DMS 273 (cell line): ENCODE measurements at regions not wholly inside any gene's neighbourhood (a gene's known extent, or its start where the extent isn't known, plus 50 kb on each side); places are given as distances from the start of the nearest gene placed in this dataset.

Experiments used
- DNase-seq: peaks from one replicate; lab custom pipeline; 2025; ENCODE audit not compliant: unreplicated experiment; lab: John Stamatoyannopoulos, UW

DNA sequence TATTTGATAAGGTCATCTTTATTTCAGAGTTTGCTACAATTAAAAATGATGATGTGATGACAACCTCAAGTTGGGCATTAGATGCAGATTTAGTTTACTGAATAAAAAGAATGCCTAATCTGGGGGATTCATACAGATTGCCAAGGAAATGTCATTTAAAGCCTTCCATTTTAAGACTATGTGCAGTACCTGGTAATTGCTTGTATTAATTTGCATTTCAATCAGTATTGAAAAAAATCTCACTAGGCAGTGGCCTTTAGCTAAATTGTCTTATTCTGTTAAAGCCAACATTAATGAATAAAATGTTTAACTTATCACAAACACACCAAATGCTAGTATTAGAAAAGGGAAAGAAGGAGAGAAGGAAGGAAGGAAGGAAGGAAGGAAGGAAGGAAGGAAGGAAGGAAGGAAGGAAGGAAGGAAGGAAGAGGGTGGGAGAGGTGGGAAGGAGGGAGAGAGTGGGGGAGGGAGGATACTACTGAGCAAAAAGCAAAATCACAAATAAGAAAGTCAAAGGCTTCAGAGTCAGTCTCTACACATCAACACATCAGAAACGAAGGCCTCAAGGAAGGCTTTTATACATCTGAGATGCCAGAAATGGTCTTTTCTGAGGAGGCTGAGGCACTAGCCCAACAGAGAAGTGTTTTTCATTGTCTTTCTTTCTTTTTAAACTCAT lies 271.1 kb upstream of the CLEC14A start:
- no peak for DNase-seq

GRCh38 chr14:38524636-38525509 lies 269.0 kb upstream of the CLEC14A start:
- DNase-seq: no peak

GRCh38 chr14:38522724-38523123 lies 266.8 kb upstream of the CLEC14A start:
- no peak for DNase-seq

DNA sequence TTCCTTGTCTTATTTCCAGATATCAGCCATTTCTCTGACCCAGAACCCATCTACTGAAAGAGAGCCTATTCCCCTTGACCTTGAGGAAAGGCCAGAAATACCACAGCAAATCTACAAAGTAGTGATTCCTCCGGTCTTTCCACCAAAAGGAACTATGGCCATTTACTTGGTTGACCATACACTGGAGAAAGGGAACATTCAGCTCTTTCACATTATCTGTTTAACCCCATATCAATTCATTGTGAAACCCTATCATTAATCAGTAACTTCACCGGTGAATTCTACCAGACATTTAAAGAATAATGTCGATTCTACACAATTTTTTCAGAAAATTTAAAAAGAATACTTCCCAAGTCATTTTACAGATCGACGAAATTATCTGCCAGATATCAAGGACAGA lies 265.7 kb upstream of the CLEC14A start:
- no peak for DNase-seq

DNA sequence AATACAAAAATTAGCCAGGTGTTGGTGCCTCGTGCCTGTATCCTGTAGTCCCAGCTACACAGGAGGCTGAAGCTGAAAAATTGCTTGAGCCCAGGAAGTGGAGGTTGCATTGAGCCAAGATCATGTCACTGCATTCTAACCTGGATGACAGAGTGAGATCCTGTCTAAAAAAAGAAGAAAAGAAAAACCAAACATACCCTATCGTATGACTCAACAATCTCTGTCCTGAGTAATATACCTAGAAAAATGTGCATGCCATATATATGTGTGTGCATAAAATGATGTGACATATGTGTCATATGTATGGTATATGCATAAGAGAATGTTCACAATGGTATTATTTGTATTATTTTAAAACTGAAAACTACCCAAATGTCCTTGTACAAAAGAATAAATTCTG lies 261.5 kb upstream of the CLEC14A start:
- no peak for DNase-seq

DNA sequence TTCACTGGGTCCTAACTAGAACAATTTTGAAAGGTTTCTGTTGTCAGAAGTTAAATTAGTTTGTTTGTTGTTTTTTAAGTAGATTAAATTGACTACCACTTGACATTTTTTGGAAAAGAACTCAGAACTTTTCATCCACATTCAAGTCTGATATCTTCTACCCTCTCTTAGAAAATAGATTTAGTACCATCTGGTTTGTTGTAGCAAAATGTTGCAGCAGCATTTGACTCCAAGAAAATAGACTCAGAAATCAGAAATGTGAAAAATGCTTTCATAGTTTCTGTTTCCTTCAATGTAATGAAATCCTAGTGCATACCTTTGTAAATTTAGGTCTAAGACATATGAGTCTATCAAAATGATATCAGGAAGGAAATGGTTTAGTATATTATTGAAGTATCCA lies 256.3 kb upstream of the CLEC14A start:
- no peak for DNase-seq

GRCh38 chr14:38507299-38507698 lies 251.4 kb upstream of the CLEC14A start:
- DNase-seq: no peak

DNA sequence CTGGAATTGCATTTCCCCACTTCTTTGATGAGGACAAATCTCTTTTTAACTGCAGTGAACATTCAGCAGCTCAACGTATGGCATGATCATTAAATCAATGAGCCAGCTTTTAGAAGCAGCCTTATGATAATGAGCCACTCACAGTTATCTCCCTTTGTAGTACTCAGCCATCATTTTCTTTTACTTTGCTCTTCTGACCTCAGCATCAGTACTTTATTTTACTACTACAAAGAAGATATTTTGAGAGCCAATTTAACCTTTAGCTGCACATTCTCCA lies 250.0 kb upstream of the CLEC14A start:
- DNase-seq: no peak

DNA sequence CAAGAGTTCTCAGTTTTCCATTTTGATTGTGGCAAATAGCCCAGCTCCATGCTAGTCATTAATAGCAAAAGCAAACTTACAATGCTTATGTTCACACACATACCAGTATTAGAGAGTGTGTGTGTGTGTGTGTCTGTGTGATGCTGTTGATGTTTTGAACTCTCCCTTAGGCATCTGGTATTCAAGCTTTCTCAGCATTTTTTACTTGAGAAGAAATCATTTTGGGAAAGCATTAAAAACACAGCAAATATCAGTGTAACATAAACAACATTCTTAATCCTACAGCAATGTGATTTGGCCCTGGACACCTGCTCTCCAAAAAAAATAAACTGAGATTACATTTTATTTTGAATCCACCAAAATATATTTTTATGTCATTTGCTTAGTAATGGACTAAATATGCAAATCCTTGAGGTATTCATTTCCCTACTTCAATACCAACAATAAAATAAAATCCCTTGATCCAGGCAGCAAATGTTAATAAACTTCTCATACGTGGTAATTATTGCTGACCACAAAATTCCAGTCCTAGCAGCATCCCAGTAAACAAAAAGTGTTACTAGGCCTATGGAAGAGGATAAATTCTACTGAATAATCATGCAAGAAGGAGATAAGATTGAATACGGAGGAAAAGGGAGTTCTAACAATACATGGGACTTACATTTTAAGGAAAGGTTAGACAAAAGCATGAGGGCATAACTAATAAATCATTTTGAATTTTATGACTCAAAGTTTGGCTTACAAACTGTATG lies 249.5 kb upstream of the CLEC14A start:
- no peak for DNase-seq

DNA sequence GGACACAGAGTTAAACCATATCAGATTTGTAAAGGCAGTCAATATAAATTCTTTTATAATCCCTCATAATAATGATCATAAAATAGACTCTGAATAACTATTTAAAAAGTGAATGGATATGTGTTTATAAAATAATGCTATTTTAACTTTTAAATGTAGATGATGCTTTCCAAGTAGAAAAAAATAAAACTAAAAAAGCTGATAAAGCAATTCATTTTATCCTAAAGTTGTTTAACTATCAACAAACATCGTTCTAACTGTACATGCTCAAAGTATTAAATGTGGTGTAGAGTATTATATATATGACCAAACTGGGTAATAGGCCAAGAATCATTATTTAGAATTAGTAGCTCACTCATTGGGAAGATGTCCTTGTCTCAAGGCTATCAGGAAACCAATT lies 248.3 kb upstream of the CLEC14A start:
- no peak for DNase-seq

- no peak for DNase-seq
Measured at GRCh38 chr14:38502239-38502638, 246.3 kb upstream of the CLEC14A start.

GRCh38 chr14:38500125-38500524 lies 244.2 kb upstream of the CLEC14A start:
- no peak for DNase-seq

DNA sequence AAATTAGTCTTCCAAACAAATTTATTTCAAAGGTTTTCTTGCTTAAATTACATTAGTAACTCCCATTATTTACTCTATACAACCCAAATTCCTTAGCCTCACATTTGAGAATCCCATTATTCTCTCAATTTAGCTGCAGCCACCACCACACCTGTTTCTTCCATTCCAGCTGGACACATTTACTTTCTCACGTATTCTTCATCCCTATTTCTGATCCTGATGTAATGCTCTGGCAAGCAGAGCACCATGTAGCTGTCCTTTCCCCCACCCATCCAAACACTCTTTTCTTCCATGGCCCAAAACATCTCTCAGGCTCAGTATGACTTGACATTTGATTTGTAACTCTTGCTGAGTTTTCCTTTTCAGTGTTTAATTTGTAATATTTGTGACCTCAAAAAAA lies 240.2 kb upstream of the CLEC14A start:
- no peak for DNase-seq

- DNase-seq: no peak
Measured at GRCh38 chr14:38490273-38490672, 234.4 kb upstream of the CLEC14A start.

GRCh38 chr14:38485026-38485425 lies 229.1 kb upstream of the CLEC14A start:
- DNase-seq: no peak

DNA sequence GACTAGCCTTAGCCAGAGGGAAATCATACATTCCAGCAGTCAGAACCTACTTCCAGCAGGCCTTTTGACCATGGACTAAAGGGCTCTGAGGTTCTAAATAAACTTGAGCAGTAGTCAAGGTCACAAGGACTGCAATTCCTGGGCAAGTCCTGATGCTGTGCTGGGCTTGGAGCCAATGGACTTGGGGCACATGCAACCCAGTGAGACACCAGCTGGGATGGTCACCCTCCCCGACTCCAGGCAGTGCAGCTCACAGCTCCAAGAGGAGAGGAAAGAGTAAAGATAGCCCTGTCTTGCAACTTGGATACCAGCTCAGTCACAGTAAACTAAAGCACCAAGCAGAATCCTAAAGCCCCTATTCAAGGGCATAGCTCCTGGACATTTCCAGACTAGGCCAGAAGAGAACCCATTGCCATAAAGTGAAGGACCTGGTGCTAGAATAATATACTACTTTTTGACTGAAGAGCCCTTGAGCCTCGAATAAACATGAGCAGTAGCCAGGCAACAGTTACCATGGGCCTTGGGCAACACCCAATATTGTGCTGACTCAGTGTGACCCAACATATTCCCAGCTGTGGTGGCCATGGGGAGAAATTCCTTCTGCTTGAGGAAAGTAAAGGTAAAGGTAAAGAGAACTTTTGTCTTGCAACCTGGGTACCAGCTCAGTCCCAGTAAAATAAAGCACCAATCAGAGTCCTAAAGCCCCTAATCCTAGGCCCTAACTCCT lies 226.2 kb upstream of the CLEC14A start:
- DNase-seq: peak; percentile 39

DNA sequence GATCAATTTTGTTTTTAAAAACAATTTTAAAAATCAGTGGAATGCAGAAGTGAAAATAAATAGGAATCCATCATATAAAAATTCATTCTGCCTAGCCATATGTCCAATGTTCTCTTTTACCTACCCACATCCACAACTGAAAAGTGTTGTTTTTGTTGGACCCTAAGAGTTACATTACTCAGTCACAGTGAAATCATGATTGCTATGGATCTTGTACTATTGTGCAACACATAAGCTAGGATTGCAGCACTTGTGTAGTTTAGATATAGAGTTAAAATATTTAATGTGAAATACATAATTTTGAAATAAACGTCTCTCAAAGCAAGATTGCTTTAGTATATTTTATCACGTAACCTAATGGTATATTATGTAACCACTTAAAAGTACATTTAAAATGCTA lies 213.3 kb upstream of the CLEC14A start:
- DNase-seq: no peak

DNA sequence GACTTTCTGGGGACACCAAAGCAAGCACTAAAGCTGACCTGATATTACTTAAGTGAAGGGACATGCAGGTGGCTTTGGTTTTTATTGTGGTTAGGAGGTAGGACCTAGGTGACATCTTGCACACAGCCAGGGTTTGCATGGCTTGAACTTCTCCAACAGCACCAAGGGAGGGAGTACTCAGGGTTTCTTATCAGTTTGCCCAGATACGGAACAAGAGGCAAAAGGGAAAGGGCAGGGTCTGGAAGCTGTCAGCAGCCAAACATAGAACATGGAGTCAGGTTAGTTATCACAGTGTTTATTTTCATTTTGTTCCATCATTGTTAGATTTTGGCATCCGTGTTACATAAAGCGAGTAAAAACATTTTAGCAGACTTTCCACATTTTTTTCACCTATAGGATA lies 186.3 kb upstream of the CLEC14A start:
- DNase-seq: no peak

- DNase-seq: no peak
Measured at GRCh38 chr14:38432186-38432585, 176.3 kb upstream of the CLEC14A start.

DNA sequence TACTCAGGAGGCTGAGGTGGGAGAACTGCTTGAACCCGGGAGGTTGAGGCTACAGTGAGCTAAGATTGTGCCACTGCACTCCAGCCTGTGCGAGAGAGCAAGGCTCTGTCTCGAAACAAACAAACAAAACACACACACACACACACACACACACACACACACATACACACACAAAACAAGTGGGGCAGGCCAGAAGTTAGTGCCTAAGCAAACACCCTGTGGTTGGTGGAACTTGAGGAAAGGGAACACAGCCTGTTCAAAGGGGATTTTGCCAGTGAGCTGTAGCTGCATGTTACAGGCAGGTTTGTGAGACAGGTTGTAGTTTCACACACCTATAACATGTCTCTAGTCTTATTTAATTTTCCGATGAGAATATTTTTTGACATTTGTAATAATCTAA lies 175.3 kb upstream of the CLEC14A start:
- no peak for DNase-seq

- no peak for DNase-seq
Measured at GRCh38 chr14:38430522-38430921, 174.6 kb upstream of the CLEC14A start.
